Bone marrow (tissue), 2 donors: ENCODE measurements at regions not wholly inside any gene's neighbourhood (a gene's known extent, or its start where the extent isn't known, plus 50 kb on each side); places are given as distances from the start of the nearest gene placed in this dataset.

ENCODE experiments used
- DNase-seq, 2 donors: peaks; one replicate each; lab custom pipeline; 2025; lab: John Stamatoyannopoulos, UW

- no peak for DNase-seq
Observed at GRCh38 chr5:125137535-125137934, 391.1 kb upstream of the ZNF608 start.

GRCh38 chr5:125138266-125138665 lies 391.8 kb upstream of the ZNF608 start:
- no peak for DNase-seq

GRCh38 chr5:125139590-125139989 lies 393.2 kb upstream of the ZNF608 start:
- DNase-seq = no peak

- DNase-seq = no peak
Observed at GRCh38 chr5:125140220-125140619, 393.8 kb upstream of the ZNF608 start.

- DNase-seq = no peak
Observed at GRCh38 chr5:125140855-125141254, 394.4 kb upstream of the ZNF608 start.

- DNase-seq = no peak
Observed at GRCh38 chr5:125142458-125142857, 396.0 kb upstream of the ZNF608 start.

- DNase-seq = no peak
Observed at GRCh38 chr5:125143011-125143410, 396.6 kb upstream of the ZNF608 start.

GRCh38 chr5:125148076-125148475 lies 401.6 kb upstream of the ZNF608 start:
- DNase-seq = no peak

GRCh38 chr5:125148706-125149105 lies 402.3 kb upstream of the ZNF608 start:
- DNase-seq = no peak

- DNase-seq = no peak
Observed at GRCh38 chr5:125149110-125149509, 402.7 kb upstream of the ZNF608 start.

GRCh38 chr5:125149527-125149926 lies 403.1 kb upstream of the ZNF608 start:
- no peak for DNase-seq

- DNase-seq = no peak
Observed at GRCh38 chr5:125150041-125150669, 403.7 kb upstream of the ZNF608 start.

GRCh38 chr5:125151150-125151900 lies 404.9 kb upstream of the ZNF608 start:
- DNase-seq = no peak

- no peak for DNase-seq
Observed at GRCh38 chr5:125152044-125152443, 405.6 kb upstream of the ZNF608 start.

GRCh38 chr5:125152461-125153189 lies 406.2 kb upstream of the ZNF608 start:
- DNase-seq = no peak

- DNase-seq = peak in 1 of 2 donors; percentile 18
Observed at GRCh38 chr5:125153231-125153630, 406.8 kb upstream of the ZNF608 start.

GRCh38 chr5:125154301-125155110 lies 408.1 kb upstream of the ZNF608 start:
- no peak for DNase-seq

GRCh38 chr5:125160787-125161502 lies 414.5 kb upstream of the ZNF608 start:
- DNase-seq = no peak

- DNase-seq = no peak
Observed at GRCh38 chr5:125162714-125163113, 416.3 kb upstream of the ZNF608 start.

GRCh38 chr5:125169396-125169795 lies 423.0 kb upstream of the ZNF608 start:
- no peak for DNase-seq

GRCh38 chr5:125171641-125172040 lies 425.2 kb upstream of the ZNF608 start:
- DNase-seq = no peak
